GM12878 (cell line): ENCODE measurements at regions not wholly inside any gene's neighbourhood (a gene's known extent, or its start where the extent isn't known, plus 50 kb on each side); places are given as distances from the start of the nearest gene placed in this dataset.

ENCODE experiments used
- ATF2 ChIP-seq: IDR thresholded peaks from 2 replicates; pipeline ENCODE4 v1.6.1; 2012; ENCODE audit warnings: low read length, inconsistent platforms
- BCL11A ChIP-seq: IDR thresholded peaks from 2 replicates; pipeline ENCODE4 v1.6.1; 2011; ENCODE audit warnings: low read depth, low read length
- CTCF ChIP-seq, 3 experiments: IDR thresholded peaks in 2 of 3; conservative IDR thresholded peaks in 1 of 3; 2 replicates each; pipeline ENCODE4 v1.5.1; 2011; ENCODE audit warnings: low read depth in 3 of 3, low read length in 3 of 3, mild to moderate bottlenecking in 3 of 3, control low read depth in 2 of 3, moderate library complexity in 2 of 3, inconsistent platforms in 1 of 3, mixed read lengths in 1 of 3; ENCODE audit not compliant: control insufficient read depth in 2 of 3, insufficient read depth in 1 of 3; ENCODE audit errors: extremely low read depth in 1 of 3
- EP300 ChIP-seq, 2 experiments: fragments of 150-350 bp in 1 of 2; IDR thresholded peaks; 2 replicates each; pipeline ENCODE4 v1.6.1; 2011 to 2012; ENCODE audit warnings: low read depth in 2 of 2, low read length in 2 of 2, borderline replicate concordance in 1 of 2, improper control_type of control experiment in 1 of 2, inconsistent platforms in 1 of 2; ENCODE audit not compliant: control insufficient read depth in 1 of 2
- EZH2 ChIP-seq: IDR thresholded peaks from 2 replicates; pipeline ENCODE4 v1.6.1; 2012; ENCODE audit warnings: low read depth, mild to moderate bottlenecking, control low read depth, inconsistent platforms, low read length, borderline replicate concordance; ENCODE audit not compliant: control insufficient read depth
- HDGF ChIP-seq: fragments of 450-650 bp; IDR thresholded peaks from 2 replicates; pipeline ENCODE4 v1.6.1; 2016; ENCODE audit warnings: antibody characterized with exemption
- IRF3 ChIP-seq: fragments of 450-650 bp; IDR thresholded peaks from 2 replicates; pipeline ENCODE4 v1.6.1; 2014; ENCODE audit warnings: mild to moderate bottlenecking
- MTA2 ChIP-seq: fragments of 450-650 bp; IDR thresholded peaks from 2 replicates; pipeline ENCODE4 v1.6.1; 2016; ENCODE audit warnings: low read depth, mild to moderate bottlenecking, moderate library complexity
- POLR2A ChIP-seq: IDR thresholded peaks from 2 replicates; pipeline ENCODE4 v1.6.1; 2011; ENCODE audit warnings: low read depth, mild to moderate bottlenecking, low read length
- POLR2AphosphoS2 ChIP-seq: IDR thresholded peaks from 2 replicates; pipeline ENCODE4 v1.6.1; 2011; ENCODE audit warnings: low read depth, mild to moderate bottlenecking, low read length, improper control_type of control experiment, moderate library complexity
- RAD21 ChIP-seq: IDR thresholded peaks from 2 replicates; pipeline ENCODE4 v1.6.1; 2011; ENCODE audit warnings: mild to moderate bottlenecking, low read depth, low read length, moderate library complexity; ENCODE audit not compliant: insufficient read depth
- RELA ChIP-seq: fragments of 450-650 bp; IDR thresholded peaks from 2 replicates; pipeline ENCODE4 v1.8.0; 2014; ENCODE audit warnings: borderline replicate concordance; ENCODE audit not compliant: partially characterized antibody
- ZNF24 ChIP-seq: fragments of 450-650 bp; IDR thresholded peaks from 2 replicates; pipeline ENCODE4 v1.6.1; 2017; ENCODE audit warnings: antibody characterized with exemption, mild to moderate bottlenecking

GRCh38 chr14:100463937-100464336 is 123.3 kb downstream of the BEGAIN start:
- no peak for TF ChIP-seq HDGF
- no peak for TF ChIP-seq ZNF24
- no peak for TF ChIP-seq POLR2A
- no peak for TF ChIP-seq EP300 (IDR thresholded peaks at IDR 0.05; ENCODE audit: borderline replicate concordance in 1 of 2, control insufficient read depth in 1 of 2, low read depth in 2 of 2, low read length in 2 of 2)
- TF ChIP-seq BCL11A = no peak
- no peak for TF ChIP-seq MTA2
- no peak for TF ChIP-seq CTCF (IDR thresholded peaks at IDR 0.05 in 2 of 3, conservative IDR thresholded peaks at IDR 0.05 in 1 of 3; ENCODE audit: control insufficient read depth in 2 of 3, extremely low read depth in 1 of 3, insufficient read depth in 1 of 3, low read depth in 3 of 3, low read length in 3 of 3)
- TF ChIP-seq EZH2 = no peak
- TF ChIP-seq IRF3 = no peak
- TF ChIP-seq RELA = no peak
- TF ChIP-seq POLR2AphosphoS2 = no peak
- no peak for TF ChIP-seq ATF2
- no peak for TF ChIP-seq RAD21
